Suppressor macrophage (primary cell): ENCODE measurements at regions not wholly inside any gene's neighbourhood (a gene's known extent, or its start where the extent isn't known, plus 50 kb on each side); places are given as distances from the start of the nearest gene placed in this dataset.
"Not testable (repeated sequence)": the region's sequence is repeated elsewhere in the genome, so short reads cannot be mapped to it uniquely, and the experiment has no call there.

Experiments used
- DNase-seq, 4 experiments: peaks; one replicate each; pipeline ENCODE4 v3.0.0-alpha.2; 2020 to 2022

DNA sequence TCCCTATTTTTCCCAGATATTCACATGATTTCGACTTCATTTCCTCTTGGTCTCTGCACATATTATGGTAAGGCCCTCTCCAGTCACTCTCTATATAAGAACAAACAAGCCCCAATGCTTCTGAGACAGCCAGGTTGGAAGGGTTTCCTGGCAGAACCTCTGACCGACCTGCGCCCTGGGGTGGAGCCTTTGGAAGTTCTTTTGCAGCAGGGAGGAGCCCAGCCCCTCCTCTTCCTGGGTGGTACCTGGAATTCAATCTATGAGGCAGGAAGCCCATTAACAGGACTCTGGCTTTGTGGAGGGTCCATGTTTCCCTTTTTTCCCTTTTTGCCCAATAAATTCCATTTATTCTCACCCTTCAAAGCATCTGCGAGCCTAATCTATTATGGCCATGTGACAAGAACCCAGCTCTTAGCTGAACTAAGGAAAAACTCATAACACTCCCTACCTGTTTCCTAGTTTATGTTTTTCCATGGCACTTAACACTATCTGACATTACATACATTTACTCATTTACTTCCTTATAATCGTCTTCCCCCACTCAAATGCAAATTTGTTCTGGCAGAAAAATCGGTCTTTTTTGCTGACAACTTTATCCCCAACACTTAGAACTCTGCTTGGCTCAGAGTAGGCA is 92.5 kb upstream of the FRMD4A start:
- DNase-seq: no peak

- DNase-seq: no peak
Measured at GRCh38 chr10:14422431-14422830, 91.7 kb upstream of the FRMD4A start.

GRCh38 chr10:14421941-14422340 is 91.2 kb upstream of the FRMD4A start:
- DNase-seq: no peak

- not testable (repeated sequence) for DNase-seq
Measured at GRCh38 chr10:14417336-14417735, 86.6 kb upstream of the FRMD4A start.

GRCh38 chr10:14416308-14416700 is 85.6 kb upstream of the FRMD4A start:
- DNase-seq: no peak

DNA sequence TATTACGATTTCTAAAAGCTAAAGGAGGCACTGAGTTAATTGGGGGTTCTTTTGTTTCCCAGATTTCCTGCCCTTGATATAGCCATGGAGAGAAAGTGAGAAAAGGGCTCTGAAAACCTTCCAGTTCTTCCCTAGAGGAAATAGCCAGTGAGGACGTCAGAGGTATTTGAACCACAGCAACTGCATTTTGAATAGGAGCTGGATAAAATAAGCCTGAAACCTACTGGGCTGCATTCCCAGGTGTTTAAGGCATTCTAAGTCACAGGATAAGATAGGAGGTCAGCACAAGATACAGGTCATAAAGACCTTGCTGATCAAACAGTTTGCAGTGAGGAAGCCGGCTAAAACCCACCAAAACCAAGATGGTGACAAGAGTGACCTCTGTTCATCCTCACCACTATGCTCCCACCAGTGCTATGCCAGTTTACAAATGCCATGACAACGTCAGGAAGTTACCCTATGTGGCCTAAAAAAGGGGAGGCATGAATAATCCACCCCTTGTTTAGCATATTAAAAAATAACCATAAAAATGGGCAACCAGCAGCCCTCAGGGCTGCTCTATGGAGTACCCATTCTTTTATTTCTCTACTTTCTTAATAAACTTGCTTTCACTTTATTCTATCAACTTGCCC is 85.1 kb upstream of the FRMD4A start:
- no peak for DNase-seq

GRCh38 chr10:14414901-14415300 is 84.2 kb upstream of the FRMD4A start:
- DNase-seq: no peak

- DNase-seq: peak in 3 of 4 experiments; percentile 2 to 21 (median 4)
Measured at GRCh38 chr10:14413523-14413922, 82.8 kb upstream of the FRMD4A start.

GRCh38 chr10:14412624-14413023 is 81.9 kb upstream of the FRMD4A start:
- no peak for DNase-seq

GRCh38 chr10:14409856-14410458 is 79.2 kb upstream of the FRMD4A start:
- no peak for DNase-seq

DNA sequence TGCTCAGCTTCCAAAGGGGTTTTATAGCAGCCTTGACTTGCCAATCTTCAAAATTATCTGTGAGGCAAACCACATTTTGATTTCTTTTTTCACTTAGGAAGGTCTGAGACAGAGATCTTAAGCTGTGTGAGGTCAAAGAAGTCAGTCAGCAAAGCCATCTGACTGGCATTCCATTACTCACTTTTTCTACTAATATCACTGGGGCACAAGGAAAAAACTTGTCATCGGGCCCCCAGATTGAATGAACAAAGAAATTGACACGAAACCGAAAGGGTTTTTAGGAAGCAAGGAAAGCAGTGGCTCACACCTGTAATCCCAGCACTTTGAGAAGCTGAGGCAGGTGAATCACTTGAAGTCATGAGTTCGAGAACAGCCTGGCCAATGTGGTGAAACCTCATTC is 78.5 kb upstream of the FRMD4A start:
- no peak for DNase-seq

GRCh38 chr10:14408139-14408538 is 77.4 kb upstream of the FRMD4A start:
- peak in 1 of 4 experiments; percentile 35 for DNase-seq

DNA sequence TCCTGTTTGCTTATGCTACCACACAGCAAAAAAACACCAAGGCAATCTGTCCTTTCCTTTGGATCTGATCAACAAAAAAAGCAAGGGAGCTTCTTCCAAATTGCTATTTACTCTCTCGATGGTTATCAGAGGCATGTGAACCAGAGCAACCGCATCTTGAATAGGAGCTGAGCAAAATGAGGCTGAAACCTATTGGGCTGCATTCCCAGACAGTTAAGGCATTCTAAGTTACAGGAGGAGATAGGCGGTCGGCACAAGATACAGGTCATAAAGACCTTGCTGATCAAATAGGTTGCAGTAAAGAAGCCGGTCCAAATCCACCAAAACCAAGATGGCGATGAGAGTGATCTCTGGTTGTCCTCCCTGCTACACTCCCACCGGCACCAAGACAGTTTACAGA is 76.8 kb upstream of the FRMD4A start:
- DNase-seq: no peak

DNA sequence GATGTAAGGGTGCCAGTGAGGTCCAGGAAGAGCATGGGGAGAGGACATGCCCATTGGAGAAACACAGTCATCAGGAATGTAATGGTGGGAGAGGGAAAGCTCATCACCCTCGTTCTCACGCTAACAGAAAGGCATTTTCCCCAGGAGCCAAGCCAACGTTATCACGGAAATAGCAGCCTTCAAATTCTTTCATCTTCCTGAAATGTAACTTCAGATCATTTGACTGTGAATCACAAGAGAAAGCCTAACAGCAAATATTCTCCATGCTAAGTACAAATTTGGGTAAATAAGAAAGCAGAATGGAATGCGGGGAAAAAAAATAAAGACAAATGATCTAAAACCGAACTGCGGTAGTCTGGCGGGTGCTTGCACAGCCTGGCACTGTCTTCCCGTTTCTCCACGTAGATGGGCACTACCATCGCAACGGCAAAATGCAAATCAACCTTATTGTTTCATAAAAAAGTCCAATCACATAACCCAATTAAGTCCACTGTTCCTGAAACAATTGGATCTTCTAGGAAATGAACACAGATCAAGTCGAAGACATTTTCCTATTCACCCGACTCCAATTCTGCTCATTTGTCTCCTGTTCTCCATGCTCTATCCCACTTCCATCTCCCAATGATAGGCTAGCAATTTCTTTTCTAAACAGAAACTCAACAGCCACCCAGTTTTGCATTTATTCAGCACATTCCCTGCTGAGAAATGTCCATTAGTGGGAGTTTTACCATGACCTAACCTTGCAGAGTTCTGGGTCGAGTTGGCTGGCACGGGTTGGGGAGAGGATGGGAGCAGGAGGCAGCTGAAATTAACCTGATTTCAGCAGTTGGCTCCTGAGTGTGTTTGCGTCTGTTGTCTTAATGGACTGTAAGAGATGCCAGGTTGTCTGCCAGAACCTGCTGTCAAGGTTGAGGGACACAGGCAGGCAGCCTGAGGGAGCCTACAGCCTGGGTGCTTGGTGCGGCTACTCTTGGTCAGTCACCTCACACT is 74.6 kb upstream of the FRMD4A start:
- no peak for DNase-seq

DNA sequence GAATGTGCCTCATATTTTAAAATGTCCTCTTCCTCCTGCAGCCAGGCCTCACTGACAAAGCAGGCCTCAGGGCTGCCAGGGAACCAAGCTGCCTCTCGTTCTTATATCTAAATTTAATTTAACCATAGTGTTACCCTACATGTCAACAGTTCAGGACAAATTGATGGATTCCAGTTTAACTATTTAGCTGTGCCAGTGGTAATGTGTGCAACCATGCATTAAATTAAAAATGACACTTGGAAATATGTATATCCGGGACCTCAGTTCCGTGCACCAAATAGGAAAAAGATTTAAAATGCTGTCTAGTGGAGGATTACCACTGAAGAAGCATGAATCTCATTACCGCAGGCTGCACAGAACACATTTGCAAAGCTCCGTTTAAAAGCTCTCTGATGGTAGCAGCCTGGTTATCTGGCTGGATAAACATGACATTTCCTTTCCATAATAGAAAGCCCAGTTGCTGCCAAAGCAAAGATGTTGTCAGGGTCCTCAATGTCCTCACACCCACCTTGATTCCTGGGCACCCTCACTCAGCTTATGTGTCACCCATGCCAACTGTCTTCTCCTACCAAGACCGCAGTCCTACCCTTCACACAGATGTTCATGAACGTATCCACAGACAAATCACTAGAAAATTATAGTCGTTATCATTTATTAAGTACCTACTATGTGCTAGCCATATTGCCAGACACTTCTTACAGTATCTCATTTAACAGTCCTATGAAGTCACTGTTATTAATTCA is 73.3 kb upstream of the FRMD4A start:
- no peak for DNase-seq

DNA sequence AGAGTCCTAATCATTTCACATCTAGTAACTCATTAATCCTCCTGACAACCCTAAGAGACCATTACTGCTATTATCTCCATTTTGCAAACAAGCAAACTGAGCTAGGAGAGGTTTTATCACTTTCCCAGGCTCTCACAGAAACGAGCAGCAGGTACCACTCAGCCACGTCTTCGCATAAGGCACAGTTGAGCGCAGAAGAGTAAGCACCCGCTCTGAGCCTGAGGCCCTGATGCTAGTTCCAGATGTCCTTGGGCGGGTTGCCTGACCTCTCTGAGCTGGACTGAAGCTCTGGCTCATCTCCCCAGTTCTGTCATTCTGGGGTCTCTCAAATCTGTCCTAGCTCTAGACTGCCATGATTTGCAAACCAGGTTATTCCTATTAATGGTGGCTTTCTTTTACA is 72.6 kb upstream of the FRMD4A start:
- DNase-seq: no peak

DNA sequence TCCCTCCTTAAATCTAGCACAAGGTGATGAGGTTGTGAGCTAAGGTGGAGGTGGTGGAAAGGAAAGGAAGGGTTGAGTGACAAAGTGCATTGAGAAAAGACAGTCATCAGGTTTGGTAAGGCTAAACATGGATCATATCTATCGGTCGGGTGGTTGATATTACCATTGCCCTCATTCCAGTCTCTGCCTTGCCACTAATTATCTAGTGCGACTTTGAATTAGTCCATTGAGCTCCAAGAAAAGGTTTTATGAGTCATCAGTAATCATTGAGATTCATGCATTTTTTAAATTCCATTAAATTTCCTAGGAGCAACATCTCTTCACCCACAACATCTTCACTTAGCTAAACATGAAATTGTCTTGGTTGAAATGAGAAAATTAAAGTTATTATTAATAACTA is 68.9 kb upstream of the FRMD4A start:
- DNase-seq: no peak

DNA sequence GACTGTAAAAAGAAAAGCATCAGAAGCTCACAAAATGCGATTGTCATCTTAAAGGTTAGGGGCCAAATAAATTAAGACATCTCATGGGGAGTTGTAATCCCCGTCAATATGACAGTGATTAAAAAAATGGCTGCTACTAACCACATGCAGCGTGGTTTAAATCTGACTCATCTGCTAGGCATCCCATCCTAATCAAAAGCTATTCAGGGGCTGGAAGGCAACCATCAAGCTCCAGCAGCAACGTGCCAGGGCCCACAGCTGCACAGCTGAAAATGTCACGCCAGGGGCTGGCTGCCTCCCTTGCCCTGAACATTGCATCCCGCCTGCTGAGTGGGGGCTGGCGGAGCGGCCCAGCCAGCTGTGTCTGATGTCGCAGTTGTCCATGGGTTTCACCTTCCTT is 66.3 kb upstream of the FRMD4A start:
- DNase-seq: no peak

DNA sequence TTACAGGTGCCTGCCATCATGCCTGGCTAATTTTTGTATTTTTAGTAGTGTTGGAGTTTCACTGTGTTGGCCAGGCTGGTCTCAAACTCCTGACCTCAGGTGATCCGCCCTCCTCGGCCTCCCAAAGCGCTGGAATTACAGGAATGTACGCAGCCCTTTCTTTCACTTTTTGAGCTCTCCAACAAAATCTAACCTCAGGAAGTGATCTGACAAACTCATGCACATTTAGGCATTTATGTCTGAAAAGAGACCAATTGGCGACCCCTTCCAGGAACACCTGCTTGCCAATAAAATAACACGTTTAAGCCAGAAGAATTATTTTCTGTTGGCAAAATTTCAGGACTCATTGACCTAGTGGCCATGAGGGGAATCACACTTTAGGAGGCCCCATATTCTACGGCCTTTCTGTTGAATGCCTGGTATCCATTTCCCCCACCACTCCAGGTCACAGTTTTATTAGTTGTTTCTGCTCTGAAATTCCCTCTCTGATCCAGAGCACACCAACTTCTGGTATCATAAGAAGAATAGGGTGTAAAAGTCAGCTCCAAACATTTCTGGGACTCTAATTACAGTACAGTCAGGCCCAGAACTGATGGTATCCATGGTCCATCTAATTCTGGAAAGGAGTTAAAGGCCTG is 65.8 kb upstream of the FRMD4A start:
- DNase-seq: no peak

- no peak for DNase-seq
Measured at GRCh38 chr10:14394179-14394578, 63.5 kb upstream of the FRMD4A start.

- DNase-seq: no peak
Measured at GRCh38 chr10:14391342-14391741, 60.6 kb upstream of the FRMD4A start.
